ENCODE measurements at regions not wholly inside any gene's neighbourhood (a gene's known extent, or its start where the extent isn't known, plus 50 kb on each side); places are given as distances from the start of the nearest gene placed in this dataset.
"Not testable (repeated sequence)": the region's sequence is repeated elsewhere in the genome, so short reads cannot be mapped to it uniquely, and the experiment has no call there.

- no peak for DNase-seq
These were observed 1284.1 kb upstream of the GYPC start for GRCh38 chr2:125371867-125372266.

GRCh38 chr2:125373293-125373692, 1282.7 kb upstream of the GYPC start:
- DNase-seq = no peak

GRCh38 chr2:125386074-125386473, 1269.9 kb upstream of the GYPC start:
- no peak for DNase-seq

- no peak for DNase-seq
These were observed 1258.3 kb upstream of the GYPC start for GRCh38 chr2:125397535-125398251.

GRCh38 chr2:125398738-125399524, 1257.0 kb upstream of the GYPC start:
- DNase-seq = no peak

- no peak for DNase-seq
These were observed 1250.1 kb upstream of the GYPC start for GRCh38 chr2:125405816-125406215.

GRCh38 chr2:125408874-125409538, 1247.0 kb upstream of the GYPC start:
- DNase-seq = no peak

GRCh38 chr2:125418483-125418882, 1237.5 kb upstream of the GYPC start:
- no peak for DNase-seq

- not testable (repeated sequence) for DNase-seq
These were observed 1233.7 kb upstream of the GYPC start for GRCh38 chr2:125422198-125422770.

- no peak for DNase-seq
These were observed 1231.6 kb upstream of the GYPC start for GRCh38 chr2:125424266-125424785.

- no peak for DNase-seq
These were observed 1228.1 kb upstream of the GYPC start for GRCh38 chr2:125427721-125428315.

GRCh38 chr2:125444106-125444505, 1211.9 kb upstream of the GYPC start:
- no peak for DNase-seq

- DNase-seq = no peak
These were observed 1210.5 kb upstream of the GYPC start for GRCh38 chr2:125445495-125445894.

GRCh38 chr2:125450092-125450491, 1205.9 kb upstream of the GYPC start:
- no peak for DNase-seq

GRCh38 chr2:125455110-125455509, 1200.8 kb upstream of the GYPC start:
- no peak for DNase-seq

GRCh38 chr2:125456693-125457363, 1199.1 kb upstream of the GYPC start:
- DNase-seq = peak; percentile 97

GRCh38 chr2:125471963-125472362, 1184.0 kb upstream of the GYPC start:
- peak; percentile 8 for DNase-seq

GRCh38 chr2:125479143-125479636, 1176.8 kb upstream of the GYPC start:
- no peak for DNase-seq

- no peak for DNase-seq
These were observed 1165.7 kb upstream of the GYPC start for GRCh38 chr2:125490308-125490707.

- DNase-seq = no peak
These were observed 1164.3 kb upstream of the GYPC start for GRCh38 chr2:125491663-125492062.

- DNase-seq = no peak
These were observed 1143.6 kb upstream of the GYPC start for GRCh38 chr2:125512313-125512712.

GRCh38 chr2:125516496-125517109, 1139.4 kb upstream of the GYPC start:
- DNase-seq = peak; percentile 15

Data from NCI-H1694 treated with DMSO at 0.1 percent for 48 hours (cell line).